GM23248 (cell line): ENCODE measurements at regions not wholly inside any gene's neighbourhood (a gene's known extent, or its start where the extent isn't known, plus 50 kb on each side); places are given as distances from the start of the nearest gene placed in this dataset.

Experiments used
- EZH2 ChIP-seq: fragments of 200-600 bp; sonication (generic); IDR thresholded peaks from 2 replicates; pipeline ENCODE4 v1.6.1; 2018; ENCODE audit warnings: antibody characterized with exemption, mild to moderate bottlenecking; ENCODE audit not compliant: insufficient read depth, poor library complexity, severe bottlenecking
- EZH2phosphoT487 ChIP-seq: fragments of 200-600 bp; sonication (generic); IDR thresholded peaks from 2 replicates; pipeline ENCODE4 v1.6.1; 2018; ENCODE audit warnings: antibody characterized with exemption, moderate library complexity, mild to moderate bottlenecking, low read depth; ENCODE audit not compliant: insufficient read depth

DNA sequence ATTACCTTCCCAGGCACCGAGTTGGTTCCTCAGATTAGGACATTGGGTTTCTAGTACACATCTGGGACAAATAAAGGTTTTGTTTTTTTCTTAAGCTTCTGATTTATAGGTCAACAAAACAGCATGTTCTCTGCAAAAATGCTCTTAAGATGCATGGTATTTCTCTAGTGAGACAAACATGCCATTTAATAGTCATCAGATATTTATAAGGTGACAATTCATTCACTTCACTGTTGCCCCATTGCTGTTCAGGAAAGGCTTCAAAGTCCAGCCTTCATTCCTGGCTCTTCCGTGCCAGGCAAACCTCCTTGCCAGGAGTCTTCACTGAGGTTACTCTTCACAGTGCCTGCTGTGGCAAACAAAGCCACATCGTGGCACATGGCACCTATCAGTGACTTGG, 156.3 kb upstream of the FNDC3A start:
- TF ChIP-seq EZH2 (no peak), EZH2phosphoT487 (no peak)
